ENCODE measurements at regions not wholly inside any gene's neighbourhood (a gene's known extent, or its start where the extent isn't known, plus 50 kb on each side); places are given as distances from the start of the nearest gene placed in this dataset.

GRCh38 chr16:85971902-85972638 lies 73.1 kb downstream of the IRF8 start:
- no peak for ATAC-seq
- Mint-ChIP-seq H3K36me3 (no peaks in the 10 kb centered on the region), H3K27ac (peak overlapping the region; percentile 53), H3K27me3 (no peaks in the 10 kb centered on the region), H3K9me3 (no peaks in the 10 kb centered on the region), H3K4me3 (no peak overlapping the region), H3K4me1 (peaks cover 41% of the 10 kb centered on the region)

GRCh38 chr16:85974428-85975375 lies 75.7 kb downstream of the IRF8 start:
- H3K4me3 Mint-ChIP-seq, result no peak overlapping the region
- ATAC-seq, result no peak
- H3K36me3 Mint-ChIP-seq, result no peaks in the 10 kb centered on the region
- no peaks in the 10 kb centered on the region for H3K9me3 Mint-ChIP-seq
- no peaks in the 10 kb centered on the region for H3K27me3 Mint-ChIP-seq
- H3K4me1 Mint-ChIP-seq, result peaks cover 29% of the 10 kb centered on the region
- peak overlapping the region; percentile 46 for H3K27ac Mint-ChIP-seq

- H3K36me3 Mint-ChIP-seq, result no peaks in the 10 kb centered on the region
- no peak overlapping the region for H3K4me3 Mint-ChIP-seq
- no peak for ATAC-seq
- no peaks in the 10 kb centered on the region for H3K9me3 Mint-ChIP-seq
- peaks cover 26% of the 10 kb centered on the region for H3K4me1 Mint-ChIP-seq
- no peaks in the 10 kb centered on the region for H3K27me3 Mint-ChIP-seq
- peak overlapping the region; percentile 46 for H3K27ac Mint-ChIP-seq
These were observed 76.6 kb downstream of the IRF8 start for GRCh38 chr16:85975451-85975981.

- Mint-ChIP-seq H3K4me3 (no peak overlapping the region), H3K4me1 (peaks cover 42% of the 10 kb centered on the region), H3K27me3 (no peaks in the 10 kb centered on the region), H3K36me3 (no peaks in the 10 kb centered on the region), H3K27ac (peak overlapping the region; percentile 53), H3K9me3 (no peaks in the 10 kb centered on the region)
- ATAC-seq, result no peak
These were observed 79.4 kb downstream of the IRF8 start for GRCh38 chr16:85978291-85978775.

- Mint-ChIP-seq H3K4me1 (peaks cover 45% of the 10 kb centered on the region), H3K27me3 (no peaks in the 10 kb centered on the region), H3K27ac (peak overlapping the region; percentile 53), H3K9me3 (no peaks in the 10 kb centered on the region), H3K4me3 (no peak overlapping the region), H3K36me3 (no peaks in the 10 kb centered on the region)
- no peak for ATAC-seq
These were observed 80.0 kb downstream of the IRF8 start for GRCh38 chr16:85978976-85979375.

- H3K4me1 Mint-ChIP-seq, result peaks cover 49% of the 10 kb centered on the region
- ATAC-seq, result no peak
- no peaks in the 10 kb centered on the region for H3K27me3 Mint-ChIP-seq
- H3K4me3 Mint-ChIP-seq, result no peak overlapping the region
- H3K9me3 Mint-ChIP-seq, result no peaks in the 10 kb centered on the region
- H3K36me3 Mint-ChIP-seq, result no peaks in the 10 kb centered on the region
- no peak overlapping the region for H3K27ac Mint-ChIP-seq
These were observed 80.6 kb downstream of the IRF8 start for GRCh38 chr16:85979605-85980004.

GRCh38 chr16:85980686-85981085 lies 81.7 kb downstream of the IRF8 start:
- Mint-ChIP-seq H3K4me3 (no peak overlapping the region), H3K9me3 (no peaks in the 10 kb centered on the region), H3K27me3 (no peaks in the 10 kb centered on the region), H3K36me3 (no peaks in the 10 kb centered on the region), H3K27ac (no peak overlapping the region), H3K4me1 (peaks cover 58% of the 10 kb centered on the region)
- no peak for ATAC-seq

- Mint-ChIP-seq H3K27me3 (no peaks in the 10 kb centered on the region), H3K36me3 (no peaks in the 10 kb centered on the region), H3K4me3 (peak overlapping the region; percentile 16), H3K4me1 (peaks cover 69% of the 10 kb centered on the region), H3K27ac (peak overlapping the region; percentile 85), H3K9me3 (no peaks in the 10 kb centered on the region)
- ATAC-seq, result no peak
These were observed 83.0 kb downstream of the IRF8 start for GRCh38 chr16:85981826-85982562.

GRCh38 chr16:85982563-85982939 lies 83.6 kb downstream of the IRF8 start:
- peak; percentile 21 for ATAC-seq
- Mint-ChIP-seq H3K36me3 (no peaks in the 10 kb centered on the region), H3K4me3 (no peak overlapping the region), H3K4me1 (peaks cover 74% of the 10 kb centered on the region), H3K27me3 (no peaks in the 10 kb centered on the region), H3K9me3 (no peaks in the 10 kb centered on the region), H3K27ac (peak overlapping the region; percentile 85)

- no peak for ATAC-seq
- H3K27me3 Mint-ChIP-seq, result no peaks in the 10 kb centered on the region
- H3K4me1 Mint-ChIP-seq, result peaks cover 79% of the 10 kb centered on the region
- no peak overlapping the region for H3K4me3 Mint-ChIP-seq
- no peaks in the 10 kb centered on the region for H3K9me3 Mint-ChIP-seq
- peak overlapping the region; percentile 85 for H3K27ac Mint-ChIP-seq
- no peaks in the 10 kb centered on the region for H3K36me3 Mint-ChIP-seq
These were observed 84.1 kb downstream of the IRF8 start for GRCh38 chr16:85983064-85983463.

- peaks cover 81% of the 10 kb centered on the region for H3K4me1 Mint-ChIP-seq
- ATAC-seq, result no peak
- H3K27ac Mint-ChIP-seq, result peak overlapping the region; percentile 85
- no peak overlapping the region for H3K4me3 Mint-ChIP-seq
- H3K36me3 Mint-ChIP-seq, result no peaks in the 10 kb centered on the region
- no peaks in the 10 kb centered on the region for H3K27me3 Mint-ChIP-seq
- no peaks in the 10 kb centered on the region for H3K9me3 Mint-ChIP-seq
These were observed 84.8 kb downstream of the IRF8 start for GRCh38 chr16:85983606-85984230.

- Mint-ChIP-seq H3K36me3 (no peaks in the 10 kb centered on the region), H3K4me3 (peak overlapping the region; percentile 45), H3K27ac (peak overlapping the region; percentile 85), H3K9me3 (no peaks in the 10 kb centered on the region), H3K27me3 (no peaks in the 10 kb centered on the region), H3K4me1 (peaks cover 81% of the 10 kb centered on the region)
- ATAC-seq, result no peak
These were observed 85.4 kb downstream of the IRF8 start for GRCh38 chr16:85984231-85984880.

- Mint-ChIP-seq H3K9me3 (no peaks in the 10 kb centered on the region), H3K27ac (peak overlapping the region; percentile 85), H3K4me1 (peaks cover 81% of the 10 kb centered on the region), H3K36me3 (no peaks in the 10 kb centered on the region), H3K27me3 (no peaks in the 10 kb centered on the region), H3K4me3 (peak overlapping the region; percentile 45)
- ATAC-seq, result no peak
These were observed 86.0 kb downstream of the IRF8 start for GRCh38 chr16:85984947-85985451.

Measured in stimulated activated memory B cell treated with anti-CD40 and anti-IgM and Interleukin-4, amounts not matched to agents 10 μg/mL and 1 μg/mL and 100 μg/mL, for 72 hours (primary cell).